Panc1 (cell line): ENCODE measurements at regions not wholly inside any gene's neighbourhood (a gene's known extent, or its start where the extent isn't known, plus 50 kb on each side); places are given as distances from the start of the nearest gene placed in this dataset.

Source experiments
- ATAC-seq: fragments of 200-7000 bp; cut with Tn5 transposase; 2 replicates; pipeline ENCODE4 v1.9.1; 2020; ENCODE audit warnings: mild to moderate bottlenecking, moderate library complexity
- BruUV-seq: library from RNA; stranded (reverse); fragments of 400-500 nt; replicated peaks from 2 replicates; lab custom pipeline; 2021; lab: Mats Ljungman, UMichigan
- CTCF ChIA-PET: fragments of 300-600 bp; sonication (Branson Sonifier 250); formaldehyde crosslinking; loops from one replicate; lab custom pipeline; 2022; ENCODE audit warnings: antibody characterized with exemption; lab: Charles Lee
- POLR2A ChIA-PET: fragments of 300-600 bp; sonication (Branson Sonifier 250); formaldehyde crosslinking; loops from one replicate; lab custom pipeline; 2022; ENCODE audit warnings: antibody characterized with exemption; lab: Charles Lee
- DNase-seq: peaks from one replicate; pipeline ENCODE4 v3.0.0-alpha.2; 2010; ENCODE audit warnings: low read depth, low spot score
- H3K27ac ChIP-seq: 2 replicates; pipeline ENCODE4 v1.5.1; 2011; ENCODE audit warnings: mild to moderate bottlenecking, low read length, inconsistent platforms
- H3K27me3 ChIP-seq: fragments of 200-500 bp; sonication (Bioruptor generic); 2 replicates; pipeline ENCODE4 v1.6.0; 2014; ENCODE audit warnings: low read length, inconsistent platforms; ENCODE audit not compliant: control insufficient read depth, insufficient read depth
- H3K36me3 ChIP-seq: fragments of 200-500 bp; sonication (Bioruptor generic); 2 replicates; pipeline ENCODE4 v1.5.1; 2014; ENCODE audit warnings: inconsistent platforms, mild to moderate bottlenecking, low read length, moderate library complexity; ENCODE audit not compliant: control insufficient read depth, insufficient read depth
- H3K4me1 ChIP-seq: 2 replicates; pipeline ENCODE4 v1.5.1; 2011; ENCODE audit warnings: inconsistent platforms, mild to moderate bottlenecking, low read length, moderate library complexity; ENCODE audit not compliant: control insufficient read depth, insufficient read depth
- H3K4me3 ChIP-seq, 2 experiments: 2 replicates each; pipeline ENCODE4 v1.5.1; 2011 to 2012; ENCODE audit warnings: low read depth in 2 of 2, low read length in 2 of 2, mild to moderate bottlenecking in 2 of 2, inconsistent platforms in 1 of 2, moderate library complexity in 1 of 2
- H3K9me3 ChIP-seq: fragments of 200-500 bp; sonication (Bioruptor generic); 2 replicates; pipeline ENCODE4 v1.5.1; 2014; ENCODE audit warnings: low read depth, mild to moderate bottlenecking, inconsistent platforms, low read length, moderate library complexity; ENCODE audit not compliant: control insufficient read depth, insufficient read depth
- CTCF ChIP-seq: fragments of 450-650 bp; IDR thresholded peaks from 2 replicates; pipeline ENCODE4 v1.5.1; 2017; ENCODE audit warnings: mild to moderate bottlenecking
- POLR2AphosphoS5 ChIP-seq: IDR thresholded peaks from 2 replicates; pipeline ENCODE4 v1.6.1; 2012; ENCODE audit warnings: mild to moderate bottlenecking, low read depth, low read length, moderate library complexity
- REST ChIP-seq, 2 experiments: IDR thresholded peaks; 2 replicates each; pipeline ENCODE4 v1.6.1; 2011 to 2012; ENCODE audit warnings: low read depth in 2 of 2, control low read depth in 1 of 2, low read length in 1 of 2, mild to moderate bottlenecking in 1 of 2, moderate library complexity in 1 of 2; ENCODE audit not compliant: insufficient read depth in 1 of 2
- SIN3A ChIP-seq: IDR thresholded peaks from 2 replicates; pipeline ENCODE4 v1.6.1; 2012; ENCODE audit warnings: low read depth, mild to moderate bottlenecking, low read length, moderate library complexity, borderline replicate concordance; ENCODE audit not compliant: insufficient read depth
- TCF7L2 ChIP-seq: IDR thresholded peaks from 2 replicates; pipeline ENCODE4 v1.6.1; 2011; ENCODE audit warnings: mild to moderate bottlenecking, low read depth, low read length, inconsistent platforms
- in situ Hi-C: cut with HindIII; loops from 2 replicates; pipeline ENCODE4 v1.10.0; 2016; ENCODE audit warnings: low sequenced_read_pairs, low pct_unique_long_range_greater_than_20kb
- intact Hi-C: fragments of 100-400 bp; cut with micrococcal nuclease; formaldehyde crosslinking; loops from one replicate; pipeline ENCODE4 v1.10.0; 2022; ENCODE audit not compliant: unreplicated experiment

DNA sequence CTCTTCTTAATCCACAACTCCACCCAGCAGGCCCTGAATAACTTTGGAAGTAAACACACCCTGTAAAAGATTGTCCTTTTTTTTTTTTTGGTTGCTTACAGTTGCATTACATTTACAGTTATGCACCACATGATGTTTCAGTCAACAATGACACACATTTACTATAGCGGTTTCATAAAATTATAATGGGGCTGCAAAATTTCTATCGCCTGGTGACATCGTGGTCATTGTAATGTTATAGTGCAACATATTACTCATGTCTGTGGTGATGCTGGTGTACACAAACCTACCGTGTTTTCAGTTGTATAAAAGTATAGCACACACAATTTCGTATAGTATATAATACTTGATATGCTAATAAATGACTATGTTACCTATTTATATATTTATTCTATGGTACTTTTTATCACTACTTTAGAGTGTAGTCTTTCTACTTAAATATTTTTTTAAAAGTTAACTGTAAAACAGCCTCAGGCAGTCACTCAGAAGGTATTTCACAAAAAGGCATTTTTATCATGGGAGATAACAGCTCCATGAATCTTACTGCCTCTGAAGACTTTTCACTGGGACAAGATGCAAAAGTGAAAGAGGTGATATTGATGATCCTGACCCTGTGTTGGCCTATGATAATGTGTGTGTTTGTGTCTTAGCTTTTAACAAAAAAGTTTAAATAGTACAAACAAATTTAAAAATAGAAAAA lies 695.4 kb upstream of the CDH18 start:
- Histone ChIP-seq H3K27me3 (no peaks in the 10 kb centered on the region), H3K9me3 (no peaks in the 10 kb centered on the region), H3K36me3 (no peaks in the 10 kb centered on the region), H3K4me3 (no peak overlapping the region), H3K27ac (no peak overlapping the region), H3K4me1 (no peaks in the 10 kb centered on the region)
- in situ Hi-C loops: no loop called here
- peak; percentile 91 for DNase-seq
- no peak for ATAC-seq
- CTCF ChIA-PET: no interaction called here
- intact Hi-C loops: no loop called here
- no TSS peak for BruUV-seq
- TF ChIP-seq SIN3A: no peak
- no peak for TF ChIP-seq CTCF
- TF ChIP-seq TCF7L2: no peak
- no peak for TF ChIP-seq REST (IDR thresholded peaks at IDR 0.05; ENCODE audit: insufficient read depth in 1 of 2, low read depth in 2 of 2, low read length in 1 of 2)
- no peak for TF ChIP-seq POLR2AphosphoS5
- POLR2A ChIA-PET: no interaction called here

GRCh38 chr5:20680718-20681302 lies 692.8 kb upstream of the CDH18 start:
- H3K4me3 ChIP-seq: no peak overlapping the region
- H3K27me3 ChIP-seq: no peaks in the 10 kb centered on the region
- ChIA-PET CTCF (no interaction called here), POLR2A (no interaction called here)
- no peaks in the 10 kb centered on the region for H3K9me3 ChIP-seq
- no peak for TF ChIP-seq POLR2AphosphoS5
- TF ChIP-seq CTCF: no peak
- TF ChIP-seq TCF7L2: no peak
- no peak for TF ChIP-seq SIN3A
- no peak for TF ChIP-seq REST (IDR thresholded peaks at IDR 0.05; ENCODE audit: insufficient read depth in 1 of 2, low read depth in 2 of 2, low read length in 1 of 2)
- intact Hi-C loops (no loop called here), in situ Hi-C loops (no loop called here)
- H3K27ac ChIP-seq: no peak overlapping the region
- no peaks in the 10 kb centered on the region for H3K4me1 ChIP-seq
- ATAC-seq (no peak), DNase-seq (no peak)
- H3K36me3 ChIP-seq: no peaks in the 10 kb centered on the region
- no TSS peak for BruUV-seq
